Ascending aorta (tissue), 2 donors: ENCODE measurements at regions not wholly inside any gene's neighbourhood (a gene's known extent, or its start where the extent isn't known, plus 50 kb on each side); places are given as distances from the start of the nearest gene placed in this dataset.
"Not testable (repeated sequence)": the region's sequence is repeated elsewhere in the genome, so short reads cannot be mapped to it uniquely, and the experiment has no call there.

ENCODE experiments used
- DNase-seq, 2 donors: peaks; one replicate each; pipeline ENCODE4 v3.0.0-alpha.2; 2019; ENCODE audit warnings: low spot score in 2 of 2
- H3K27ac ChIP-seq, 2 donors: fragments of 200-600 bp; sonication (generic); one replicate each; pipeline ENCODE4 v1.5.1; 2016 to 2017; ENCODE audit warnings: mild to moderate bottlenecking in 1 of 2
- H3K27me3 ChIP-seq: fragments of 200-600 bp; sonication (generic); one replicate; pipeline ENCODE4 v1.5.1; 2017
- H3K36me3 ChIP-seq, 2 donors: fragments of 200-600 bp; sonication (generic); one replicate each; pipeline ENCODE4 v1.5.1; 2016
- H3K4me1 ChIP-seq, 2 donors: fragments of 200-600 bp; sonication (generic); one replicate each; pipeline ENCODE4 v1.5.1; 2016 to 2017; ENCODE audit warnings: mild to moderate bottlenecking in 1 of 2
- H3K4me3 ChIP-seq, 2 donors: fragments of 200-600 bp; sonication (generic); one replicate each; pipeline ENCODE4 v1.5.1; 2016 to 2017; ENCODE audit warnings: mild to moderate bottlenecking in 1 of 2
- H3K9me3 ChIP-seq, 2 donors: fragments of 200-600 bp; sonication (generic); one replicate each; pipeline ENCODE4 v1.5.1; 2016
- intact Hi-C: fragments of 100-400 bp; cut with DNase I; formaldehyde crosslinking; loops from one replicate; pipeline ENCODE4 v1.15.1; 2023
- TF ChIP-seq, protein P1 (sequence below), 3 experiments: fragments of 200-600 bp in 2 of 3; fragments of 450-650 bp in 1 of 3; sonication (generic) in 2 of 3; IDR thresholded peaks; one replicate each; pipeline ENCODE4 v1.5.1; 2016 to 2019; ENCODE audit warnings: antibody characterized with exemption in 3 of 3, mild to moderate bottlenecking in 1 of 3, moderate library complexity in 1 of 3

DNA sequence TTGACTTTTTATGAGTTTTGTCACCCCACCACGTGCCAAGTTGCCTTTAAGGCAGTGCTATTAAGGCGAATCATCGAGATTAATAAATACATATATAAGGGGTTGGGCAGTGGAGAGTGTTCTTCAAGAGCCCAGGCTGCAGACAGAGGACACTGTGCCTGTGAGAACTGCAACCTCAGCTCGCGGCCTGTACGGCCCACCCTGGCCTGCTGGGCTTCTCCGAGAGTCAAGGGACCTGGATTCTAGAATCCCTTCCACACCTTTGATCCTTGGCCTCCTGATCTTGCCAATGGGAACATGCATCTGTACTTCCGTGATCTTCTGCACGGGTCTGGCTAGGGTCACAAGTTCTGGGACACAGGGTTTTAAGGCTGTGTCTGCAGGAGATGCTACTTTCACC is 54.5 kb downstream of the IRX5 start:
- H3K27me3 ChIP-seq, result no peaks in the 10 kb centered on the region
- DNase-seq, result no peak
- TF ChIP-seq, protein P1, sequence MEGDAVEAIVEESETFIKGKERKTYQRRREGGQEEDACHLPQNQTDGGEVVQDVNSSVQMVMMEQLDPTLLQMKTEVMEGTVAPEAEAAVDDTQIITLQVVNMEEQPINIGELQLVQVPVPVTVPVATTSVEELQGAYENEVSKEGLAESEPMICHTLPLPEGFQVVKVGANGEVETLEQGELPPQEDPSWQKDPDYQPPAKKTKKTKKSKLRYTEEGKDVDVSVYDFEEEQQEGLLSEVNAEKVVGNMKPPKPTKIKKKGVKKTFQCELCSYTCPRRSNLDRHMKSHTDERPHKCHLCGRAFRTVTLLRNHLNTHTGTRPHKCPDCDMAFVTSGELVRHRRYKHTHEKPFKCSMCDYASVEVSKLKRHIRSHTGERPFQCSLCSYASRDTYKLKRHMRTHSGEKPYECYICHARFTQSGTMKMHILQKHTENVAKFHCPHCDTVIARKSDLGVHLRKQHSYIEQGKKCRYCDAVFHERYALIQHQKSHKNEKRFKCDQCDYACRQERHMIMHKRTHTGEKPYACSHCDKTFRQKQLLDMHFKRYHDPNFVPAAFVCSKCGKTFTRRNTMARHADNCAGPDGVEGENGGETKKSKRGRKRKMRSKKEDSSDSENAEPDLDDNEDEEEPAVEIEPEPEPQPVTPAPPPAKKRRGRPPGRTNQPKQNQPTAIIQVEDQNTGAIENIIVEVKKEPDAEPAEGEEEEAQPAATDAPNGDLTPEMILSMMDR (IDR thresholded peaks at IDR 0.05), result no peak
- H3K27ac ChIP-seq, result no peak overlapping the region
- intact Hi-C loops, result no loop called here
- no peaks in the 10 kb centered on the region for H3K36me3 ChIP-seq
- H3K4me1 ChIP-seq, result no peaks in the 10 kb centered on the region
- H3K4me3 ChIP-seq, result no peak overlapping the region
- H3K9me3 ChIP-seq, result no peaks in the 10 kb centered on the region

DNA sequence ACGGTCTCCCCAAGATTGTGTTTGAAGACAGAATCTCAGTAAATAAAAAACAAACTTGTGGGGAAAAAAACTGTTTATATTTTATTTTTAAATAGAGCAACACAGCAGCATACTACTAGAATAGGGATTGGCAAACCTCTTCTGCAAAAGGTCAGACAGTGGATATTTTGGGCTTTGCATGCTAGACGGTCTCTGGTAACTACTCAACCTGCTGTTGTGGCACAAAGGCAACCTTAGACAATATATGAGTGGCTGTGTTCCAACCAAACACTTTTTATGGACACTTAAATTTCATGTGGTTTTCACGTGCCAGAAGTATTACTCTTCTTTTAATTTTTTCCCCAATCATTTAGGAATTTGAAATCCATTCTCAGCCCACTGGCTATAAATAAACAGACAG is 55.0 kb downstream of the IRX5 start:
- no peak overlapping the region for H3K4me3 ChIP-seq
- DNase-seq, result no peak
- H3K4me1 ChIP-seq, result no peaks in the 10 kb centered on the region
- H3K36me3 ChIP-seq, result no peaks in the 10 kb centered on the region
- H3K27ac ChIP-seq, result no peak overlapping the region
- H3K27me3 ChIP-seq, result no peaks in the 10 kb centered on the region
- TF ChIP-seq, protein P1 (IDR thresholded peaks at IDR 0.05), result no peak
- intact Hi-C loops, result no loop called here
- no peaks in the 10 kb centered on the region for H3K9me3 ChIP-seq

DNA sequence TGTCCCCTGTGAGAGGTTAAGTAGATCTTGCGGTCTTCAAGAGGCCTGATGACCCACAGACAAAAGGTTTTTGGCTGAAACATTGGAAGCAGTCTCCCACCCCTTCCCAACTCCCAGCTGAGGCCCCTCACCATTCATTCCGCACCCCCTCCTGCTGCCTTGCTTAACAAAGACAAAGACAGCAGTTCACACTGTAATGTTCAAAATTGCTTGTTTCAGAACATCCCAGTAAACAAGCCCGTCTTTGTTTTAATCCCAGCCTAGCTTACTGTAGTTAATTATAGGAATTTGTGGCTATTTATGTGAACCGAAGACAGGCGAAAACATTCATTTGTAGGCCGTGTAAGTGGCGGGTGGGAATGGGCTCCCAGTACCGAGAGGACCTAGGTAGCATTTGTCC is 55.7 kb downstream of the IRX5 start:
- intact Hi-C loops, result no loop called here
- H3K27ac ChIP-seq, result no peak overlapping the region
- H3K27me3 ChIP-seq, result no peaks in the 10 kb centered on the region
- DNase-seq, result no peak
- TF ChIP-seq, protein P1 (IDR thresholded peaks at IDR 0.05), result no peak
- no peaks in the 10 kb centered on the region for H3K36me3 ChIP-seq
- H3K9me3 ChIP-seq, result no peaks in the 10 kb centered on the region
- H3K4me1 ChIP-seq, result no peaks in the 10 kb centered on the region
- H3K4me3 ChIP-seq, result no peak overlapping the region

- TF ChIP-seq, protein P1 (IDR thresholded peaks at IDR 0.05), result no peak
- no peak overlapping the region for H3K27ac ChIP-seq
- intact Hi-C loops, result no loop called here
- no peak overlapping the region for H3K4me3 ChIP-seq
- H3K36me3 ChIP-seq, result no peaks in the 10 kb centered on the region
- no peak for DNase-seq
- no peaks in the 10 kb centered on the region for H3K9me3 ChIP-seq
- no peaks in the 10 kb centered on the region for H3K27me3 ChIP-seq
- H3K4me1 ChIP-seq, result no peaks in the 10 kb centered on the region
Measured at GRCh38 chr16:54987081-54987480, 56.4 kb downstream of the IRX5 start.

DNA sequence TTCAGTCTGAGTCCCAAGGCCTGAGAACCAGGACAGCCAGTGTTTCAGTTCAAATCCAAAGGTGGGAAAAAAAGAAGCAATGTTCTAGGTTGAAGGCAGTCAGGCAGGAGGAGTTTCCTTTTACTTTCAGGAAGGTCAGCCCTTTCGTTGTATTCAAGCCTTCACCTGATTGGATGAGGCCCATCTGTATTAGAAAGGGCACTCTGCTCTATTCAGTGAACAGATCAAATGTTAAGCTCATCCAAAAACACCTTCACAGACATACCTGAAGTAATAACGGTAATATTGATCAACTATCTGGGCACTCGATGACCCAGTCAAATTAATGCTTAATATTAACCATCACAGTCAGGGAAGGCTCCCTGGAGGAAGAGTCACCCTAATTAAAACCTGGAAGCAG is 60.9 kb downstream of the IRX5 start:
- H3K9me3 ChIP-seq, result no peaks in the 10 kb centered on the region
- TF ChIP-seq, protein P1 (IDR thresholded peaks at IDR 0.05), result no peak
- no peaks in the 10 kb centered on the region for H3K4me1 ChIP-seq
- no peak overlapping the region for H3K27ac ChIP-seq
- no peak for DNase-seq
- no peak overlapping the region for H3K4me3 ChIP-seq
- intact Hi-C loops, result no loop called here
- no peaks in the 10 kb centered on the region for H3K36me3 ChIP-seq
- no peaks in the 10 kb centered on the region for H3K27me3 ChIP-seq

GRCh38 chr16:54991946-54992345 is 61.3 kb downstream of the IRX5 start:
- H3K27me3 ChIP-seq, H3K4me3 ChIP-seq, H3K9me3 ChIP-seq, DNase-seq, H3K4me1 ChIP-seq, H3K36me3 ChIP-seq, H3K27ac ChIP-seq, intact Hi-C loops: not testable (repeated sequence)
